Activated B cell treated with CpG ODN at 0.5 μM for 24 hours (primary cell): ENCODE measurements at regions not wholly inside any gene's neighbourhood (a gene's known extent, or its start where the extent isn't known, plus 50 kb on each side); places are given as distances from the start of the nearest gene placed in this dataset.

Experiments used
- ATAC-seq: fragments of 200-7000 bp; cut with Tn5 transposase; one replicate; pipeline ENCODE4 v1.10.0; 2021; ENCODE audit warnings: low read depth, mild to moderate bottlenecking, moderate library complexity
- CTCF ChIA-PET: fragments of 350-600 bp; sonication (Branson Sonifier 250); formaldehyde crosslinking; loops from one replicate; lab custom pipeline; 2021; ENCODE audit warnings: antibody characterized with exemption; lab: Charles Lee
- POLR2A ChIA-PET: fragments of 350-600 bp; sonication (Branson Sonifier 250); formaldehyde crosslinking; loops from one replicate; lab custom pipeline; 2021; ENCODE audit warnings: antibody characterized with exemption; lab: Charles Lee
- DNase-seq: peaks from one replicate; pipeline ENCODE4 v3.0.0; 2022
- H3K27ac Mint-ChIP-seq: one replicate; pipeline ENCODE4 v1.8.0; 2020; ENCODE audit warnings: mixed read lengths
- H3K27me3 Mint-ChIP-seq: one replicate; pipeline ENCODE4 v1.8.0; 2021; ENCODE audit warnings: mixed read lengths
- H3K36me3 Mint-ChIP-seq: one replicate; pipeline ENCODE4 v1.8.0; 2021; ENCODE audit warnings: low read depth, mixed read lengths
- H3K4me1 Mint-ChIP-seq: one replicate; pipeline ENCODE4 v1.8.0; 2021; ENCODE audit warnings: mixed read lengths
- H3K4me3 Mint-ChIP-seq: one replicate; pipeline ENCODE4 v1.8.0; 2020; ENCODE audit warnings: mild to moderate bottlenecking, mixed read lengths
- H3K9me3 Mint-ChIP-seq: one replicate; pipeline ENCODE4 v1.8.0; 2020; ENCODE audit warnings: mixed read lengths
- intact Hi-C: fragments of 100-400 bp; cut with micrococcal nuclease; formaldehyde crosslinking; loops from one replicate; pipeline ENCODE4 v1.15.1; 2024
- TF ChIP-seq, protein P1 (sequence below): fragments of 200-600 bp; IDR thresholded peaks from one replicate; pipeline ENCODE4 v1.8.0; 2022; ENCODE audit warnings: antibody characterized with exemption, mild to moderate bottlenecking

DNA sequence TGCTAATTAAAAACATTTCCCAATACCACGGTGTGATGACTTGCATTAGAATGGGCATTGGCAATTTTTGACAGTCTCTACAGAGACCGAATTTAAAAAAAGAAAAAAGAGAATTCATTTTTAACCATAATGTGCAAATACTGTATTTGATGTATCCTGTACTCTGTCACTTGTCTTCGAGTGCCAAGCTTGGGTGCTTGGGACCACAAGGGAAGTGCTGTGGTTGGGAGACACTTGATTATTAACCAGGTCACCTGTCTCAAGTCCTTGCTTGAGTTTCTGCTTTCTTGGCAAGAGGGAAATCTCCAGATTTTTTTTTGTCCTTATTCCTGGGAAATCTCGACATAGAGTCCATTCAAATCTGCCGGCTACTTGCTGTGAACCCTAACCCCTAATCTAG lies 209.0 kb downstream of the MC4R start:
- Mint-ChIP-seq H3K36me3 (no peaks in the 10 kb centered on the region), H3K4me3 (no peak overlapping the region), H3K4me1 (no peaks in the 10 kb centered on the region), H3K27me3 (no peaks in the 10 kb centered on the region), H3K9me3 (peaks cover 4% of the 10 kb centered on the region), H3K27ac (no peak overlapping the region)
- DNase-seq, result no peak
- intact Hi-C loops, result no loop called here
- ChIA-PET CTCF (no interaction called here), POLR2A (no interaction called here)
- TF ChIP-seq, protein P1, sequence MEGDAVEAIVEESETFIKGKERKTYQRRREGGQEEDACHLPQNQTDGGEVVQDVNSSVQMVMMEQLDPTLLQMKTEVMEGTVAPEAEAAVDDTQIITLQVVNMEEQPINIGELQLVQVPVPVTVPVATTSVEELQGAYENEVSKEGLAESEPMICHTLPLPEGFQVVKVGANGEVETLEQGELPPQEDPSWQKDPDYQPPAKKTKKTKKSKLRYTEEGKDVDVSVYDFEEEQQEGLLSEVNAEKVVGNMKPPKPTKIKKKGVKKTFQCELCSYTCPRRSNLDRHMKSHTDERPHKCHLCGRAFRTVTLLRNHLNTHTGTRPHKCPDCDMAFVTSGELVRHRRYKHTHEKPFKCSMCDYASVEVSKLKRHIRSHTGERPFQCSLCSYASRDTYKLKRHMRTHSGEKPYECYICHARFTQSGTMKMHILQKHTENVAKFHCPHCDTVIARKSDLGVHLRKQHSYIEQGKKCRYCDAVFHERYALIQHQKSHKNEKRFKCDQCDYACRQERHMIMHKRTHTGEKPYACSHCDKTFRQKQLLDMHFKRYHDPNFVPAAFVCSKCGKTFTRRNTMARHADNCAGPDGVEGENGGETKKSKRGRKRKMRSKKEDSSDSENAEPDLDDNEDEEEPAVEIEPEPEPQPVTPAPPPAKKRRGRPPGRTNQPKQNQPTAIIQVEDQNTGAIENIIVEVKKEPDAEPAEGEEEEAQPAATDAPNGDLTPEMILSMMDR, result no peak
- no peak for ATAC-seq

DNA sequence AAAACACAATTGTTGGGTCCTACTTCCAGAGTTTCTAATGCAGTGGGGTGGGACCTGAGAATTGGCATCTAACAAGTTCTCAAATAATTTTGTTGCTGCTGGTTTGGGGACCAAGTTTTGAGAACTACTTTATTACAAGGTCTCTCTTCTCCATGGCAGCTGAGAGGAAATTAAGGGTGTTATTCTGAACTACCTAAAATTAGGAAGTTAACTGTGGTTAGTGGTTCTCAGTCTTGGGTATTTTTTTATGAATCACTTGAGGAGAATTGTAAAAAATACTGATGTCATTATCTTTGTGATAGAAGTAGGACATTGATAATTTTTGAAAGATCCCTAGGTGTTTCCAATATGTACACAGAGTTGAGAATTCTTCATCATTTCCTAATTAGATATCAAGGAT lies 210.2 kb downstream of the MC4R start:
- Mint-ChIP-seq H3K4me1 (no peaks in the 10 kb centered on the region), H3K4me3 (no peak overlapping the region), H3K36me3 (no peaks in the 10 kb centered on the region), H3K9me3 (peaks cover 4% of the 10 kb centered on the region), H3K27ac (no peak overlapping the region), H3K27me3 (no peaks in the 10 kb centered on the region)
- POLR2A ChIA-PET, result no interaction called here
- ATAC-seq (no peak), DNase-seq (no peak)
- TF ChIP-seq, protein P1, result no peak
- intact Hi-C loops, result no loop called here
- CTCF ChIA-PET, result no interaction called here

DNA sequence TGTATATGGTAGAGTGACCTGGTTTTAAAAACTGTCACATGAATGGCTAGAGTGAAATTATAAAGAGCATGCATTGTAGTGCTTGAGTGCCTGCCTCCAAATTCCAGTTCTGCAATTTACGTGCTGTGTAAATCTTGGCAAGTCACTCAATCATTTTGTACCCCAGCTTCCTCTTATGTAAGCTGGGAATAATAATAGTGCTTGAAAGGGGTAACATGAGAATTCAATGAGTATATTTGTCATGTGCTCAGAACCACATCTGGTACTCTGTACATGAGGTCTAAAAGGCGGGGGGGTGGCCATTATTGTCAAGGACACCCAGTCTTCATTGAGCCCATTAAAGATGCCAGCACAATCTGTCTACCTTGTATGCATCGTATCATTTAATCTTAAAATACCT lies 214.8 kb downstream of the MC4R start:
- ATAC-seq (no peak), DNase-seq (no peak)
- Mint-ChIP-seq H3K4me1 (no peaks in the 10 kb centered on the region), H3K27ac (no peak overlapping the region), H3K36me3 (no peaks in the 10 kb centered on the region), H3K4me3 (no peak overlapping the region), H3K27me3 (no peaks in the 10 kb centered on the region), H3K9me3 (no peaks in the 10 kb centered on the region)
- CTCF ChIA-PET, result no interaction called here
- TF ChIP-seq, protein P1, result no peak
- intact Hi-C loops, result no loop called here
- POLR2A ChIA-PET, result no interaction called here

DNA sequence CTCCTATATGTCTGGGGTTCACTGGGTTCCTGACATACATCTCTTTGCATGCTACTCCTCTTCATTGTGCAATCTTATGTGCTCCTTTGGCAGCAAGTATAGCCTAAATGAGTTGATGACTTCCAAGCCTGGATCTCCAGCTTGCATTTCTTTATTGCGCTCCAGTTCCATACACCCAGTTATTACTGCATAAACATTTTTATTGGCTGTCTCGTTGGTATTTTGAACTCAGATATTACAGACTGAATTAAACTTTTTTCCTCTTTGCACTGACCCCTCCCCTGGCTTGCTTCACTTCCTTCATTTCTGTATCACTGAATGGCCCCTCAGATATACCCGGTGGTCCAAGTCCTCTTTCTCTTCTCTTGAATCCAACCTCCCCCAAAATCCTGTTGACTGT lies 219.2 kb downstream of the MC4R start:
- intact Hi-C loops, result no loop called here

DNA sequence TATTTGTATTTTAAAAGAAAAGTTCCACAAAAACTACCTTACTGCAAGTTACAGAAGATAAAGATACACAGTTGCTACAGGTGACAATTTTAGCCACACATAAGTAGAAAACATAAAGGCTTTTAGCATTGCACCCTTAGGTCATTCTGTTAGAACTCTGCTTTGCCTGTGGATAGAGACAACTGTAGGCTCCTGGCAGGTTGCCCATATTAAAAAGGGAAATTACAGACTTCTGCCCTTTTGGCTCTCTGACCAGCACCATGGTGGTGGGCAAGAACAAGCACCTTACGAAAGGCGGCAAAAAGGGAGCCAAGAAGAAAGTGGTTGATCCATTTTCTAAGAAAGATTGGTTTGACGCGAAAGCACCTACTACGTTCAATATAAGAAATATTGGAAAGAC lies 223.3 kb downstream of the MC4R start:
- ChIA-PET CTCF (no interaction called here), POLR2A (no interaction called here)
- Mint-ChIP-seq H3K4me1 (peaks cover 9% of the 10 kb centered on the region), H3K27me3 (peaks cover 6% of the 10 kb centered on the region), H3K4me3 (no peak overlapping the region), H3K36me3 (no peaks in the 10 kb centered on the region), H3K9me3 (no peaks in the 10 kb centered on the region), H3K27ac (no peak overlapping the region)
- DNase-seq (no peak), ATAC-seq (no peak)
- intact Hi-C loops, result no loop called here
- TF ChIP-seq, protein P1, result no peak

More for the DNA sequence above, 219.2 kb downstream of the MC4R start:
- Mint-ChIP-seq H3K36me3 (no peaks in the 10 kb centered on the region), H3K9me3 (no peaks in the 10 kb centered on the region), H3K4me1 (no peaks in the 10 kb centered on the region), H3K4me3 (no peak overlapping the region), H3K27ac (no peak overlapping the region), H3K27me3 (peaks cover 6% of the 10 kb centered on the region)
- no peak for DNase-seq
- POLR2A ChIA-PET, result no interaction called here
- CTCF ChIA-PET, result no interaction called here
- ATAC-seq, result no peak
- TF ChIP-seq, protein P1, result no peak
